Endodermal cell (in vitro differentiated cells): ENCODE measurements at regions not wholly inside any gene's neighbourhood (a gene's known extent, or its start where the extent isn't known, plus 50 kb on each side); places are given as distances from the start of the nearest gene placed in this dataset.

ENCODE experiments used
- DNase-seq: peaks from one replicate; pipeline ENCODE4 v3.0.0-alpha.2; 2017
- H3K27ac ChIP-seq: 2 replicates; pipeline ENCODE4 v1.5.1; 2013; ENCODE audit warnings: mild to moderate bottlenecking, low read depth, low read length, moderate library complexity
- H3K27me3 ChIP-seq: 2 replicates; pipeline ENCODE4 v1.6.1; 2013; ENCODE audit warnings: mild to moderate bottlenecking, low read length, moderate library complexity; ENCODE audit not compliant: insufficient read depth, control insufficient read depth, poor library complexity, severe bottlenecking
- H3K36me3 ChIP-seq: 2 replicates; pipeline ENCODE4 v1.7.0; 2013; ENCODE audit warnings: mild to moderate bottlenecking, low read length, moderate library complexity; ENCODE audit not compliant: control insufficient read depth, insufficient read depth
- H3K4me1 ChIP-seq: one replicate; pipeline ENCODE4 v1.7.0; 2013; ENCODE audit warnings: low read length; ENCODE audit not compliant: control insufficient read depth, insufficient read depth
- H3K4me3 ChIP-seq: 2 replicates; pipeline ENCODE4 v1.5.1; 2013; ENCODE audit warnings: mild to moderate bottlenecking, low read length, moderate library complexity
- H3K9ac ChIP-seq: 2 replicates; pipeline ENCODE4 v1.6.1; 2013; ENCODE audit warnings: mild to moderate bottlenecking, low read length, moderate library complexity; ENCODE audit not compliant: poor library complexity, severe bottlenecking; ENCODE audit errors: extremely low read depth
- H3K9me3 ChIP-seq: 2 replicates; pipeline ENCODE4 v1.6.1; 2013; ENCODE audit warnings: mild to moderate bottlenecking, low read length, moderate library complexity; ENCODE audit not compliant: control insufficient read depth
- H3K27ac Mint-ChIP-seq: 2 replicates; pipeline ENCODE4 v1.8.0; 2020; ENCODE audit warnings: mixed read lengths
- H3K27me3 Mint-ChIP-seq: 2 replicates; pipeline ENCODE4 v1.8.0; 2021; ENCODE audit warnings: mild to moderate bottlenecking, mixed read lengths; ENCODE audit not compliant: insufficient read depth
- H3K36me3 Mint-ChIP-seq: 2 replicates; pipeline ENCODE4 v1.8.0; 2020; ENCODE audit warnings: low read depth, mixed read lengths
- H3K4me1 Mint-ChIP-seq: 2 replicates; pipeline ENCODE4 v1.8.0; 2020; ENCODE audit warnings: mixed read lengths
- H3K4me3 Mint-ChIP-seq: 2 replicates; pipeline ENCODE4 v1.8.0; 2020; ENCODE audit warnings: mild to moderate bottlenecking, moderate library complexity, mixed read lengths
- H3K9me3 Mint-ChIP-seq: 2 replicates; pipeline ENCODE4 v1.8.0; 2020; ENCODE audit warnings: mild to moderate bottlenecking, mixed read lengths
- WGBS, 2 experiments: methylation state at CpG; one replicate each; pipeline versions ENCODE4 v1.1.5 to v1.1.7; 2013; ENCODE audit warnings: missing lambda C conversion rate in 2 of 2, mixed read lengths in 1 of 2; ENCODE audit not compliant: insufficient coverage in 1 of 2, insufficient read length in 1 of 2; 5-methylcytosine and 5-hydroxymethylcytosine counted together
- TF ChIP-seq, protein P1 (sequence below): fragments of 200-600 bp; sonication (generic); conservative IDR thresholded peaks from 2 replicates; pipeline ENCODE4 v1.5.0; 2021; ENCODE audit warnings: antibody characterized with exemption, mild to moderate bottlenecking

DNA sequence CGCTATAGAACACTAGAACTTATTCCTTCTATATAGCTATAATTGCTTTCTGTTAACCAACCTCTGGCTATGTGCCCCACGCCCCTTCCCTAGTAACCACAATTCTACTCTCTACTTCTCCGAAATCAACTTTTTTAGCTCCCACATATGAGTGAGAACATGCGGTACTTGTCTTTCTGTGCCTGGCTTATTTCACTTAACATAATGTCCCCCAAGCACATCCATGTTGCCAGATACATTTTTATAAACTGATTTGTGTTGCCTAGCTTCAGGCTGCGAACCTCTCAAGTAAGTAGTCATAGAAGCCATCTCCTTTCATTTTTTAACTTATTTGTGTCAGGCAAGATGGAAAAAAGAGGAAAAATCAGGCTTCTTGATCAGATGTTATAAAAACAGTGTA is 249.5 kb downstream of the TMEM167A start:
- H3K9me3 ChIP-seq = no peaks in the 10 kb centered on the region
- H3K27me3 ChIP-seq = no peaks in the 10 kb centered on the region
- WGBS, 2 experiments = 73 to 75% methylated on average over 4 to 5 of the region's 5 CpGs
- H3K36me3 ChIP-seq = no peaks in the 10 kb centered on the region
- Mint-ChIP-seq H3K27me3 (no peaks in the 10 kb centered on the region), H3K9me3 (no peaks in the 10 kb centered on the region), H3K4me3 (no peak overlapping the region), H3K27ac (no peak overlapping the region), H3K4me1 (peaks cover 2% of the 10 kb centered on the region), H3K36me3 (no peaks in the 10 kb centered on the region)
- H3K4me1 ChIP-seq = peaks cover under 1% of the 10 kb centered on the region
- no peak overlapping the region for H3K9ac ChIP-seq
- TF ChIP-seq, protein P1, sequence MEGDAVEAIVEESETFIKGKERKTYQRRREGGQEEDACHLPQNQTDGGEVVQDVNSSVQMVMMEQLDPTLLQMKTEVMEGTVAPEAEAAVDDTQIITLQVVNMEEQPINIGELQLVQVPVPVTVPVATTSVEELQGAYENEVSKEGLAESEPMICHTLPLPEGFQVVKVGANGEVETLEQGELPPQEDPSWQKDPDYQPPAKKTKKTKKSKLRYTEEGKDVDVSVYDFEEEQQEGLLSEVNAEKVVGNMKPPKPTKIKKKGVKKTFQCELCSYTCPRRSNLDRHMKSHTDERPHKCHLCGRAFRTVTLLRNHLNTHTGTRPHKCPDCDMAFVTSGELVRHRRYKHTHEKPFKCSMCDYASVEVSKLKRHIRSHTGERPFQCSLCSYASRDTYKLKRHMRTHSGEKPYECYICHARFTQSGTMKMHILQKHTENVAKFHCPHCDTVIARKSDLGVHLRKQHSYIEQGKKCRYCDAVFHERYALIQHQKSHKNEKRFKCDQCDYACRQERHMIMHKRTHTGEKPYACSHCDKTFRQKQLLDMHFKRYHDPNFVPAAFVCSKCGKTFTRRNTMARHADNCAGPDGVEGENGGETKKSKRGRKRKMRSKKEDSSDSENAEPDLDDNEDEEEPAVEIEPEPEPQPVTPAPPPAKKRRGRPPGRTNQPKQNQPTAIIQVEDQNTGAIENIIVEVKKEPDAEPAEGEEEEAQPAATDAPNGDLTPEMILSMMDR = no peak
- no peak overlapping the region for H3K4me3 ChIP-seq
- no peak for DNase-seq
- H3K27ac ChIP-seq = no peak overlapping the region

DNA sequence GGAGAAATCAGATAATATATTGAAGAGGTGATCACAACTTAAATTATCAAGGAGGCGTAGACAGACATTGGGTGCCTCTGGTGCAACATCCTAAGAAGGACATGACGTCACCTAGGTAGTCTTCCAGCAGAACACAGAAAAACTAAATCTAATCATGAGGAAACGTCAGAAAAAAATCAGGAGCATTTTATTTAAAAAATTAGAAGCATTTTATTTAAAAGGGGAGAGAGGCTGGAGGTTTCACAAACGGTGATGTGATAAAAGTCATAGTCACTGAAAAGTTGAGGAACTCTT is 254.6 kb downstream of the TMEM167A start:
- Histone ChIP-seq H3K27me3 (no peaks in the 10 kb centered on the region), H3K27ac (peak overlapping the region; percentile 43), H3K36me3 (no peaks in the 10 kb centered on the region), H3K9ac (no peak overlapping the region), H3K4me1 (peaks cover 9% of the 10 kb centered on the region), H3K4me3 (no peak overlapping the region), H3K9me3 (no peaks in the 10 kb centered on the region)
- Mint-ChIP-seq H3K36me3 (no peaks in the 10 kb centered on the region), H3K27me3 (no peaks in the 10 kb centered on the region), H3K4me3 (no peak overlapping the region), H3K27ac (peak overlapping the region; percentile 82), H3K4me1 (peaks cover 16% of the 10 kb centered on the region), H3K9me3 (no peaks in the 10 kb centered on the region)
- TF ChIP-seq, protein P1 = no peak
- WGBS, 2 experiments = 89 to 100% methylated on average over 3 to 4 of the region's 4 CpGs
- no peak for DNase-seq

DNA sequence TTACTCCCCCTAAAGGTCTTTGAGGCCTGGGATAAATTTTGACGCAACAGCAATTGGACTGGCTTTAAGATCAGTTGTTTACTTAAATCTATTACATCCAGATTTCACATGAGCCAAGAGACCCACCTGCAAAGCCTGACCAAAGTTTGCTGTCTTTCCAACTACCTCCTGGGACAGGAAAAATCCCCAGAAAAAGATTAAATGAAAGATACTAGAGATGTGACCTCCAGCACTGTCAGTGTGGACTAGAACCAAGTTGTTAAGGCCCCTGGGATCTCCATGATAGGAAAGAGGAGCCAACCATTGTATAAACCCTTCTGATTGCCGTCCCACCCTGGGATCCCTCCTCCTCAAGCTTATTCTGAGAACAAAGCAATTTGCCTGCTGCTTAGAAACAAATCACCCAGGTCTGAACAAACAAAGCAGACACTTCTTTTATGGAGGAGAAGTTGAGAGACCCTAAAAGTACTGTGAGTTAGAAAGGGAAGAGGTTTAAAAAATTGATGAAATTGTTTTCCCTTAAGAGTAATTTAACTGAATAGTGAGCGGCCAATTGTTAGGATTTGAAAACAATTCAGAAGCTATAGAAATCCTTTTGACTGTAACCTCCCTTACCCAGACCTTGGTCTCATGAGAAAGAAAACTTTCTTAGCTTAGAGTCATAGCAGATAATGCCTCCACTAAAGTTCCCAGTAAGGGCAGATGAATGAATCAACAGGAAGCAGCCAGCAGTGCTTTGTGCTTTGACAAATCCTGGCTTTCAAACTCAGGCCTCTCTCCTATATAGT is 255.2 kb downstream of the TMEM167A start:
- Histone ChIP-seq H3K9me3 (no peaks in the 10 kb centered on the region), H3K27ac (peak overlapping the region; percentile 43), H3K4me3 (peak overlapping the region; percentile 3), H3K9ac (no peak overlapping the region), H3K27me3 (no peaks in the 10 kb centered on the region), H3K4me1 (peaks cover 9% of the 10 kb centered on the region), H3K36me3 (no peaks in the 10 kb centered on the region)
- TF ChIP-seq, protein P1 = no peak
- no peaks in the 10 kb centered on the region for H3K9me3 Mint-ChIP-seq
- no peaks in the 10 kb centered on the region for H3K27me3 Mint-ChIP-seq
- 50 to 68% methylated on average over 2 to 3 of the region's 3 CpGs for WGBS, 2 experiments
- no peak overlapping the region for H3K4me3 Mint-ChIP-seq
- peak overlapping the region; percentile 82 for H3K27ac Mint-ChIP-seq
- H3K4me1 Mint-ChIP-seq = peaks cover 16% of the 10 kb centered on the region
- no peaks in the 10 kb centered on the region for H3K36me3 Mint-ChIP-seq
- DNase-seq = peak; percentile 45
